ENCODE measurements at regions not wholly inside any gene's neighbourhood (a gene's known extent, or its start where the extent isn't known, plus 50 kb on each side); places are given as distances from the start of the nearest gene placed in this dataset.

DNA sequence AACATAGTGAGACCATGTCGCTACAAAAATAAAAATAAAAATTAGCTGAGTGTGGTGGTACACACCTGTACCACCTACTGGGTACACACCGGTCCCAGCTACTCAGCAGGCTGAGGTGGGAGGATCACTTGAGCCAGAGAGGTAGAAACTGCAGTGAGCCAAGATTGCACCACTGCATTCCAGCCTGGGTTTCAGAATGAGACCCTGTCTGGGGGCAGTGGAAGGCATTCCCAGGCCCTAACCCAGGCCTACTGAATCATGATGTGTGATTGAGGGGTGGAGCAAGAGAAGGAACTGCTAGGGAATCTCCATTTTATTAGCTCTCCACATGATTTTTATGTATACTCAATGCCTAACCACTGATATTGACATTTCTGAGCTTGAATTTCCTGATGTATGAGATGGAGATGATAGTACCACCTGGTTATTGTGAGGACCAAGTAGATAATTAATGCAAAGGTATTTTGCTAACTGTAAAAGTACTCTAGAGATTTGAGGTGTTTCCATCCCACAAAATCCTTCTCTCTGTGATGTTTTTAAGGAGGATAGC lies 169.5 kb upstream of the UMPS start:
- H3K9ac ChIP-seq (ENCODE audit: low read length in 3 of 3), result no peak overlapping the region
- no peak for DNase-seq
- TF ChIP-seq, protein P1, sequence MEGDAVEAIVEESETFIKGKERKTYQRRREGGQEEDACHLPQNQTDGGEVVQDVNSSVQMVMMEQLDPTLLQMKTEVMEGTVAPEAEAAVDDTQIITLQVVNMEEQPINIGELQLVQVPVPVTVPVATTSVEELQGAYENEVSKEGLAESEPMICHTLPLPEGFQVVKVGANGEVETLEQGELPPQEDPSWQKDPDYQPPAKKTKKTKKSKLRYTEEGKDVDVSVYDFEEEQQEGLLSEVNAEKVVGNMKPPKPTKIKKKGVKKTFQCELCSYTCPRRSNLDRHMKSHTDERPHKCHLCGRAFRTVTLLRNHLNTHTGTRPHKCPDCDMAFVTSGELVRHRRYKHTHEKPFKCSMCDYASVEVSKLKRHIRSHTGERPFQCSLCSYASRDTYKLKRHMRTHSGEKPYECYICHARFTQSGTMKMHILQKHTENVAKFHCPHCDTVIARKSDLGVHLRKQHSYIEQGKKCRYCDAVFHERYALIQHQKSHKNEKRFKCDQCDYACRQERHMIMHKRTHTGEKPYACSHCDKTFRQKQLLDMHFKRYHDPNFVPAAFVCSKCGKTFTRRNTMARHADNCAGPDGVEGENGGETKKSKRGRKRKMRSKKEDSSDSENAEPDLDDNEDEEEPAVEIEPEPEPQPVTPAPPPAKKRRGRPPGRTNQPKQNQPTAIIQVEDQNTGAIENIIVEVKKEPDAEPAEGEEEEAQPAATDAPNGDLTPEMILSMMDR (IDR thresholded peaks at IDR 0.05; ENCODE audit: borderline replicate concordance, extremely low read depth, insufficient read depth), result no peak
- no peak overlapping the region for H3K4me3 ChIP-seq (ENCODE audit: low read length in 3 of 3)
- H3K27me3 ChIP-seq (ENCODE audit: control insufficient read depth, insufficient read depth, low read length), result no peaks in the 10 kb centered on the region
- intact Hi-C loops (cut with DNase I), result loop anchor here (10.0 kb wide), 1 partner anchor 124 kb away; no protein-coding TSS in a partner anchor
- no peaks in the 10 kb centered on the region for H3K36me3 ChIP-seq (ENCODE audit: control insufficient read depth in 2 of 3, insufficient read depth in 3 of 3, low read length in 3 of 3)
- H3K27ac ChIP-seq (ENCODE audit: low read depth in 2 of 2, low read length in 2 of 2), result no peak overlapping the region
- no peaks in the 10 kb centered on the region for H3K9me3 ChIP-seq (ENCODE audit: control insufficient read depth in 2 of 3, insufficient read depth in 1 of 3, low read length in 3 of 3)
- peaks cover 0 to 14% (median 12%) of the 10 kb centered on the region in 3 donors for H3K4me1 ChIP-seq (ENCODE audit: control insufficient read depth in 2 of 3, insufficient read depth in 2 of 3, low read depth in 1 of 3, low read length in 3 of 3)
- FAIRE-seq, result no peak

DNA sequence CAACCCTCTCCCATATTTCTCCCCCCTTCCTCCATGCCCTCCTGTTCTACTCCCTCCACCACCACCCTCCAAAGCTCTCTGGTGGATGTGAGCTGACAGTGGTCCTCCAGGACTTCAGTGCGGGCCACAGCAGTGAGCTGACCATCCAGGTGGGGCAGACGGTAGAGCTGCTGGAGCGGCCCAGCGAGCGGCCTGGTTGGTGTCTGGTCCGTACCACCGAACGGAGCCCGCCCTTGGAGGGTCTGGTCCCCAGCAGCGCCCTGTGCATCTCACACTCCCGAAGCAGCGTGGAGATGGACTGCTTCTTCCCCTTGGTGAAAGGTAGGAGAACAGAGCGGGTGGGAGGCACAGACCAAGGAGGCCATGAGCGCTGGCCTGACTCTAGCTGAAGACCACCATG lies 167.5 kb upstream of the UMPS start:
- no peak for DNase-seq
- Histone ChIP-seq H3K27me3 (ENCODE audit: control insufficient read depth, insufficient read depth, low read length) (no peaks in the 10 kb centered on the region), H3K36me3 (ENCODE audit: control insufficient read depth in 2 of 3, insufficient read depth in 3 of 3, low read length in 3 of 3) (no peaks in the 10 kb centered on the region), H3K4me3 (ENCODE audit: low read length in 3 of 3) (no peak overlapping the region), H3K27ac (ENCODE audit: low read depth in 2 of 2, low read length in 2 of 2) (no peak overlapping the region), H3K9me3 (ENCODE audit: control insufficient read depth in 2 of 3, insufficient read depth in 1 of 3, low read length in 3 of 3) (no peaks in the 10 kb centered on the region), H3K9ac (ENCODE audit: low read length in 3 of 3) (no peak overlapping the region), H3K4me1 (ENCODE audit: control insufficient read depth in 2 of 3, insufficient read depth in 2 of 3, low read depth in 1 of 3, low read length in 3 of 3) (peaks cover 0 to 12% (median 12%) of the 10 kb centered on the region in 3 donors)
- TF ChIP-seq, protein P1 (IDR thresholded peaks at IDR 0.05; ENCODE audit: borderline replicate concordance, extremely low read depth, insufficient read depth), result no peak
- intact Hi-C loops (cut with DNase I), result loop anchor here (10.0 kb wide), 1 partner anchor 122 kb away; no protein-coding TSS in a partner anchor
- no peak for FAIRE-seq

DNA sequence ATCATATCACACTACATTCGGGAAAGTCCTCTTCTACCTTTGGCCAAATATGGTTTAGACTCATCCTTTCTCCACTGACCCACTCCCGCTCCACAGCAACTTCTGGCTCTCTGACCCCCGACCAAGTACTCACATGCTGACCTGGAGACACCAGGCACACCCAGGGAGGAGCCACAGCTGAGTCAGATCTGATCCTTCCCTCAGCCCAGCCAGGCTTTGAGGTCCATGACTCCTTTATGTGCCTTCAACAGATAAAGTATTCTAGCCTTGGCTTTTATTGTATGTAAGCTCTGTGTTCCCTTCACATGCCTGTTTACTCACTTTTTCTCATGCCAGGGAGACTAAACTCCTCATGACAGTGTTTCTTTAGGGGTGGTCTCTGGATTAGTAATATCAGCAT lies 166.9 kb upstream of the UMPS start:
- intact Hi-C loops (cut with DNase I), result loop anchor here (10.0 kb wide), 1 partner anchor 121 kb away; no protein-coding TSS in a partner anchor
- H3K4me1 ChIP-seq (ENCODE audit: control insufficient read depth in 2 of 3, insufficient read depth in 2 of 3, low read depth in 1 of 3, low read length in 3 of 3), result peaks cover 0 to 12% (median 12%) of the 10 kb centered on the region in 3 donors

More for the DNA sequence above, 166.9 kb upstream of the UMPS start:
- TF ChIP-seq, protein P1 (IDR thresholded peaks at IDR 0.05; ENCODE audit: borderline replicate concordance, extremely low read depth, insufficient read depth), result no peak
- Histone ChIP-seq H3K27ac (ENCODE audit: low read depth in 2 of 2, low read length in 2 of 2) (no peak overlapping the region), H3K27me3 (ENCODE audit: control insufficient read depth, insufficient read depth, low read length) (no peaks in the 10 kb centered on the region), H3K9ac (ENCODE audit: low read length in 3 of 3) (no peak overlapping the region), H3K9me3 (ENCODE audit: control insufficient read depth in 2 of 3, insufficient read depth in 1 of 3, low read length in 3 of 3) (no peaks in the 10 kb centered on the region), H3K4me3 (ENCODE audit: low read length in 3 of 3) (no peak overlapping the region), H3K36me3 (ENCODE audit: control insufficient read depth in 2 of 3, insufficient read depth in 3 of 3, low read length in 3 of 3) (no peaks in the 10 kb centered on the region)
- DNase-seq (no peak), FAIRE-seq (no peak)
